Activated T-cell treated with anti-CD3 and anti-CD28 coated beads, Interleukin-2, amount 50 U/mL, for 48 hours (primary cell): ENCODE measurements at regions not wholly inside any gene's neighbourhood (a gene's known extent, or its start where the extent isn't known, plus 50 kb on each side); places are given as distances from the start of the nearest gene placed in this dataset.

Experiments
- DNase-seq, 2 experiments: peaks; one replicate each; pipeline ENCODE4 v3.0.0-alpha.2; 2020

GRCh38 chr6:1113916-1114540 lies 197.9 kb upstream of the FOXQ1 start:
- DNase-seq: no peak

- DNase-seq: no peak
Measured at GRCh38 chr6:1111361-1111760, 200.5 kb upstream of the FOXQ1 start.

- no peak for DNase-seq
Measured at GRCh38 chr6:1110941-1111349, 201.0 kb upstream of the FOXQ1 start.

GRCh38 chr6:1110164-1110563 lies 201.7 kb upstream of the FOXQ1 start:
- DNase-seq: no peak

GRCh38 chr6:1109134-1109533 lies 202.8 kb upstream of the FOXQ1 start:
- no peak for DNase-seq

GRCh38 chr6:1108198-1108597 lies 203.7 kb upstream of the FOXQ1 start:
- no peak for DNase-seq

- DNase-seq: no peak
Measured at GRCh38 chr6:1107578-1107977, 204.3 kb upstream of the FOXQ1 start.

GRCh38 chr6:1105833-1106400 lies 206.0 kb upstream of the FOXQ1 start:
- DNase-seq: no peak

GRCh38 chr6:1104988-1105670 lies 206.8 kb upstream of the FOXQ1 start:
- DNase-seq: no peak

GRCh38 chr6:1103945-1104623 lies 207.8 kb upstream of the FOXQ1 start:
- DNase-seq: no peak

- DNase-seq: no peak
Measured at GRCh38 chr6:1103021-1103420, 208.9 kb upstream of the FOXQ1 start.

- no peak for DNase-seq
Measured at GRCh38 chr6:1100269-1100668, 211.6 kb upstream of the FOXQ1 start.

- no peak for DNase-seq
Measured at GRCh38 chr6:1099264-1099663, 212.6 kb upstream of the FOXQ1 start.

GRCh38 chr6:1096967-1097765 lies 214.7 kb upstream of the FOXQ1 start:
- DNase-seq: no peak

- no peak for DNase-seq
Measured at GRCh38 chr6:1094306-1094705, 217.6 kb upstream of the FOXQ1 start.

- no peak for DNase-seq
Measured at GRCh38 chr6:1091900-1092299, 220.0 kb upstream of the FOXQ1 start.

- no peak for DNase-seq
Measured at GRCh38 chr6:1089859-1090258, 222.0 kb upstream of the FOXQ1 start.

- no peak for DNase-seq
Measured at GRCh38 chr6:1088492-1089001, 223.4 kb upstream of the FOXQ1 start.

GRCh38 chr6:1087154-1087843 lies 224.6 kb upstream of the FOXQ1 start:
- no peak for DNase-seq

GRCh38 chr6:1086446-1087153 lies 225.3 kb upstream of the FOXQ1 start:
- no peak for DNase-seq

- DNase-seq: no peak
Measured at GRCh38 chr6:1082285-1082935, 229.5 kb upstream of the FOXQ1 start.
